A673 (cell line): ENCODE measurements at regions not wholly inside any gene's neighbourhood (a gene's known extent, or its start where the extent isn't known, plus 50 kb on each side); places are given as distances from the start of the nearest gene placed in this dataset.

Source experiments
- BruUV-seq: library from RNA; stranded (reverse); fragments of 400-500 nt; replicated peaks from 2 replicates; lab custom pipeline; 2021; lab: Mats Ljungman, UMichigan
- CTCF ChIA-PET: fragments of 300-600 bp; sonication (Branson Sonifier 250); formaldehyde crosslinking; loops from one replicate; lab custom pipeline; 2022; ENCODE audit warnings: antibody characterized with exemption; lab: Charles Lee
- POLR2A ChIA-PET: fragments of 300-600 bp; sonication (Branson Sonifier 250); formaldehyde crosslinking; loops from one replicate; lab custom pipeline; 2022; ENCODE audit warnings: antibody characterized with exemption; ENCODE audit not compliant: low non-redundant PET; lab: Charles Lee
- DNase-seq: peaks from one replicate; pipeline ENCODE4 v3.0.0-alpha.2; 2015; ENCODE audit warnings: low spot score
- H3K27ac ChIP-seq: fragments of 200-600 bp; sonication (generic); 2 replicates; pipeline ENCODE4 v1.5.1; 2016; ENCODE audit warnings: mixed run types, low read depth, mild to moderate bottlenecking, mixed read lengths, antibody characterized with exemption, low read length; ENCODE audit not compliant: poor library complexity, severe bottlenecking
- H3K27me3 ChIP-seq: fragments of 200-600 bp; sonication (generic); replicated peaks from 2 replicates; pipeline ENCODE4 v1.6.1; 2017; ENCODE audit warnings: mixed run types, low read depth, mild to moderate bottlenecking, mixed read lengths, antibody characterized with exemption, low read length; ENCODE audit not compliant: insufficient read depth, poor library complexity
- H3K36me3 ChIP-seq: fragments of 200-600 bp; sonication (generic); 2 replicates; pipeline ENCODE4 v1.6.1; 2016; ENCODE audit warnings: mixed run types, mild to moderate bottlenecking, mixed read lengths, antibody characterized with exemption, low read length; ENCODE audit not compliant: insufficient read depth, poor library complexity, severe bottlenecking
- H3K4me1 ChIP-seq: fragments of 200-600 bp; sonication (generic); 2 replicates; pipeline ENCODE4 v1.6.1; 2017; ENCODE audit warnings: mixed run types, mild to moderate bottlenecking, mixed read lengths, antibody characterized with exemption, low read length; ENCODE audit not compliant: insufficient read depth, poor library complexity, severe bottlenecking
- H3K4me3 ChIP-seq: fragments of 200-600 bp; sonication (generic); 2 replicates; pipeline ENCODE4 v1.5.1; 2016; ENCODE audit warnings: low read depth, mixed run types, mild to moderate bottlenecking, mixed read lengths, low read length; ENCODE audit not compliant: poor library complexity, severe bottlenecking
- H3K9me3 ChIP-seq: fragments of 200-600 bp; sonication (generic); 2 replicates; pipeline ENCODE4 v1.6.1; 2016; ENCODE audit warnings: mixed run types, low read depth, mild to moderate bottlenecking, mixed read lengths, antibody characterized with exemption, low read length; ENCODE audit not compliant: poor library complexity, severe bottlenecking
- CTCF ChIP-seq: fragments of 300-800, 200-600 bp; sonication (generic); conservative IDR thresholded peaks from 2 replicates; pipeline ENCODE4 v1.5.1; 2017; ENCODE audit warnings: low read depth, mild to moderate bottlenecking, antibody characterized with exemption, low read length, moderate library complexity, mixed read lengths
- EZH2 ChIP-seq: fragments of 200-600 bp; sonication (generic); IDR thresholded peaks from 2 replicates; pipeline ENCODE4 v1.6.1; 2017; ENCODE audit warnings: borderline replicate concordance, low read depth, mild to moderate bottlenecking, mixed read lengths, antibody characterized with exemption, low read length; ENCODE audit not compliant: poor library complexity, severe bottlenecking
- intact Hi-C: fragments of 100-400 bp; cut with micrococcal nuclease; formaldehyde crosslinking; loops from one replicate; pipeline ENCODE4 v1.10.0; 2022; ENCODE audit not compliant: unreplicated experiment

DNA sequence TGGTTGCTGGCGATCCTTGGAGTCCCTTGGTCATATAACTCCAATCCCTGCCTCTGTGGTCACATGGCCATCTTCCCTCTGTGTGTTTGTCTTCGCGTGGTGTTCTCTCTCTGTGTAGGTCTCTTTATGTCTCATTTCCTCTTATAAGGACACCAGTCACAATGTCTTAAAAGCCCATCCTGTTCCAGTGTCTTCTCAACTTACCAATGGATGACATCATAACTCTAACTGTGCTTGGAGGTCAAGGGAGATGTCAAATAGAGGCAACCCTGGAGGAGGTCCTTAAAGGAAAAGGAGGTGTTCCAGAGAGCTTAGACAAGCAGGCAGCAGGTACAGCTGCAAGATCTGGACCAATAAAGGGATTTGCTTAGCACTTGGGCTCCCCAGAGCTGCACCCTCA lies 143.0 kb downstream of the BUB3 start:
- intact Hi-C loops: no loop called here
- no peak overlapping the region for H3K27ac ChIP-seq
- H3K4me3 ChIP-seq: no peak overlapping the region
- no peak for TF ChIP-seq EZH2
- TF ChIP-seq CTCF: no peak
- ChIA-PET CTCF (no interaction called here), POLR2A (no interaction called here)
- no peaks in the 10 kb centered on the region for H3K9me3 ChIP-seq
- no peaks in the 10 kb centered on the region for H3K27me3 ChIP-seq
- H3K36me3 ChIP-seq: no peaks in the 10 kb centered on the region
- DNase-seq: no peak
- no peaks in the 10 kb centered on the region for H3K4me1 ChIP-seq
- no TSS peak for BruUV-seq

DNA sequence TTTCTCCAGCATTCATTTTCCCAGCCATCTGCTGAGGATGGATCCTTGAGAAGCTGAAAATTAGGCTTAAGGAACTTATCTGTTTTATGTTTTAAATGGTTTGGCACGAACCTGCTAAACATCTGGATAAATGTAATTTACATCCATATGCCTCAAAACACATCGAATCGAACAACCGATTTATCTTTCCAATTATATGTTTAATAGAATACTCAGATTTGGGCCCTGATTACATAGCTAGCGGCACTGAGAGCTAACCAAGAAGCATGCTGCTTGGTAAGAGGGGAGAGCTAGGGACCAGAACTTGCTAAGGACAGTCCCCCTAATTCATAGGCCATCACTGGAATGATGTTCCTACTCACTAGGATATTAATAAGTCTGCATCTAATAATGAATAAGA lies 144.4 kb downstream of the BUB3 start:
- intact Hi-C loops: no loop called here
- Histone ChIP-seq H3K27ac (no peak overlapping the region), H3K4me3 (no peak overlapping the region), H3K27me3 (no peaks in the 10 kb centered on the region), H3K36me3 (no peaks in the 10 kb centered on the region), H3K4me1 (no peaks in the 10 kb centered on the region), H3K9me3 (no peaks in the 10 kb centered on the region)
- CTCF ChIA-PET: no interaction called here
- POLR2A ChIA-PET: no interaction called here
- TF ChIP-seq CTCF: no peak
- TF ChIP-seq EZH2: no peak
- DNase-seq: no peak
- no TSS peak for BruUV-seq

DNA sequence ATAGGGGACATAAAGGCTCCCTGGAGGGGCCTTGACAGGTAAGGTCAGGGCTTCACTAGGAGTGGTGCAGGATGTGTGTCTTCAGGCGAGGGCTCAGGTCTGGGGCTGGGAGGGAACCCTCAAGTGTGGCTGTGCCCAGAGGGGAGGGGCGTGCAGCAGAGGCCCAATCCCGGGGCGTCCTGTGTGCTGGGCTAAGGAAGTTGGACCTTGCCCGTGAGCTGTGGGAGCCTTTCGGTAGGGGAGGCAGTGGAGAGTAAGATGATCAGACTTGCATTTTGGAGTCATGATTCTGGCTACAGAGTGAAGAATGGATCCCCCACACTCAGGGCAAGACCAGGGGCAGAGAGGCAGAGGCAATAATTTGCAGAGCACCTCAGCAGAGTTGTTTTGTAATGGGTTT lies 145.4 kb downstream of the BUB3 start:
- no peaks in the 10 kb centered on the region for H3K4me1 ChIP-seq
- TF ChIP-seq EZH2 (no peak), CTCF (no peak)
- H3K36me3 ChIP-seq: no peaks in the 10 kb centered on the region
- no peak overlapping the region for H3K27ac ChIP-seq
- H3K4me3 ChIP-seq: no peak overlapping the region
- ChIA-PET CTCF (no interaction called here), POLR2A (no interaction called here)
- no TSS peak for BruUV-seq
- H3K27me3 ChIP-seq: no peaks in the 10 kb centered on the region
- intact Hi-C loops: no loop called here
- H3K9me3 ChIP-seq: no peaks in the 10 kb centered on the region
- DNase-seq: no peak
